Pancreas (tissue), 10 donors: ENCODE measurements at regions not wholly inside any gene's neighbourhood (a gene's known extent, or its start where the extent isn't known, plus 50 kb on each side); places are given as distances from the start of the nearest gene placed in this dataset.

ENCODE experiments used
- ATAC-seq, 4 donors: fragments of 200-7000 bp; cut with Tn5 transposase; one replicate each; pipeline versions ENCODE4 v1.8.0 to v1.9.1; 2020; ENCODE audit warnings: mild to moderate bottlenecking in 4 of 4, moderate library complexity in 4 of 4
- DNase-seq, 6 donors: peaks; one replicate each; pipeline ENCODE4 v3.0.0-alpha.2; 2020
- FAIRE-seq: peaks from 2 replicates; lab custom pipeline; 2012; peaks lifted over from hg19 to GRCh38; lab: Jason Lieb, UNC
- H3K27ac ChIP-seq, 4 donors: fragments of 200-600 bp; sonication (generic); 1 replicate in 3 of 4; 2 replicates in 1 of 4; pipeline versions ENCODE4 v1.5.0 to v1.8.0; 2020
- H3K27me3 ChIP-seq, 4 donors: fragments of 200-600 bp; one replicate each; pipeline ENCODE4 v1.8.0; 2021
- H3K36me3 ChIP-seq, 3 donors: fragments of 200-600 bp; sonication (generic) in 1 of 3; one replicate each; pipeline versions ENCODE4 v1.5.0 to v1.8.0; 2020 to 2021
- H3K4me1 ChIP-seq, 3 donors: fragments of 200-600 bp; one replicate each; pipeline ENCODE4 v1.8.0; 2021
- H3K4me3 ChIP-seq, 4 donors: fragments of 200-600 bp; sonication (generic) in 2 of 4; one replicate each; pipeline versions ENCODE4 v1.5.0 to v1.8.0; 2020 to 2021
- H3K9me3 ChIP-seq, 4 donors: fragments of 200-600 bp; one replicate each; pipeline ENCODE4 v1.8.0; 2021
- CTCF ChIP-seq, 4 donors: fragments of 200-600 bp; sonication (generic) in 3 of 4; IDR thresholded peaks; one replicate each; pipeline versions ENCODE4 v1.5.0 to v1.8.0; 2021; ENCODE audit warnings: antibody characterized with exemption in 4 of 4
- WGBS, 2 donors: extraction: QIAGEN DNeasy Blood & Tissue Kit; methylation state at CpG; one replicate each; pipeline ENCODE4 v1.1.7; 2013; 5-methylcytosine and 5-hydroxymethylcytosine counted together
- intact Hi-C, 3 donors: fragments of 100-400 bp; cut with DNase I; formaldehyde crosslinking; loops; one replicate each; pipeline versions ENCODE4 v1.11.1 to v1.14.2; 2022
- donor health status: healthy with polysubstance abuse.
- donor health status: DM: no; HTN: no; CAD: no; lungs with moderate emphysema.
- donor health status: DM: no; HTN: no; CAD: no.
- donor health status: control.
- donor health status: control.
- donor health status: Bipolar disorder and iron deficiency.
- donor health status: DM: yes; HTN: yes; CAD: no.
- donor health status: DM: no; HTN: no; CAD: no.
- donor health status: DM: no; HTN: no; CAD: no.
- donor health status: DM: yes; HTN: yes; CAD: no.

- no peak overlapping the region for H3K4me3 ChIP-seq
- ATAC-seq (no peak), FAIRE-seq (no peak), DNase-seq (no peak)
- no peaks in the 10 kb centered on the region for H3K4me1 ChIP-seq
- intact Hi-C loops, result no loop called here
- no peaks in the 10 kb centered on the region for H3K9me3 ChIP-seq
- no peak overlapping the region for H3K27ac ChIP-seq
- H3K27me3 ChIP-seq, result no peaks in the 10 kb centered on the region
- WGBS, 2 donors, result 42 to 73% methylated on average over 1 of the region's 1 CpG
- TF ChIP-seq CTCF (IDR thresholded peaks at IDR 0.05), result no peak
- H3K36me3 ChIP-seq, result no peaks in the 10 kb centered on the region
Observed at GRCh38 chr3:75110741-75111140, 496.3 kb upstream of the CNTN3 start.

GRCh38 chr3:75115695-75116094, 501.2 kb upstream of the CNTN3 start:
- no peak overlapping the region for H3K4me3 ChIP-seq
- no peaks in the 10 kb centered on the region for H3K27me3 ChIP-seq
- no peak for ATAC-seq
- 66 to 75% methylated on average over 2 of the region's 2 CpGs for WGBS, 2 donors
- H3K27ac ChIP-seq, result no peak overlapping the region
- FAIRE-seq, result no peak
- H3K36me3 ChIP-seq, result no peaks in the 10 kb centered on the region
- H3K4me1 ChIP-seq, result no peaks in the 10 kb centered on the region
- DNase-seq, result no peak
- intact Hi-C loops, result no loop called here
- no peak for TF ChIP-seq CTCF (IDR thresholded peaks at IDR 0.05)
- no peaks in the 10 kb centered on the region for H3K9me3 ChIP-seq

- Histone ChIP-seq H3K27ac (no peak overlapping the region), H3K9me3 (no peaks in the 10 kb centered on the region), H3K4me1 (no peaks in the 10 kb centered on the region), H3K4me3 (no peak overlapping the region), H3K27me3 (no peaks in the 10 kb centered on the region), H3K36me3 (no peaks in the 10 kb centered on the region)
- no peak for DNase-seq
- no peak for TF ChIP-seq CTCF (IDR thresholded peaks at IDR 0.05)
- intact Hi-C loops, result no loop called here
- ATAC-seq, result no peak
- no peak for FAIRE-seq
- 79 to 97% methylated on average over 1 of the region's 1 CpG for WGBS, 2 donors
Observed at GRCh38 chr3:75118779-75119178, 504.3 kb upstream of the CNTN3 start.

- no peak for TF ChIP-seq CTCF (IDR thresholded peaks at IDR 0.05)
Observed at GRCh38 chr3:75126556-75126955, 512.1 kb upstream of the CNTN3 start.

GRCh38 chr3:75129101-75129500, 514.6 kb upstream of the CNTN3 start:
- intact Hi-C loops, result no loop called here
- no peaks in the 10 kb centered on the region for H3K27me3 ChIP-seq
- H3K9me3 ChIP-seq, result no peaks in the 10 kb centered on the region
- no peak overlapping the region for H3K4me3 ChIP-seq
- TF ChIP-seq CTCF (IDR thresholded peaks at IDR 0.05), result no peak
- ATAC-seq (no peak), FAIRE-seq (no peak), DNase-seq (no peak)
- 28% methylated on average over 2 of the region's 2 CpGs for WGBS, 2 donors
- no peaks in the 10 kb centered on the region for H3K36me3 ChIP-seq
- H3K27ac ChIP-seq, result no peak overlapping the region
- H3K4me1 ChIP-seq, result no peaks in the 10 kb centered on the region

More at GRCh38 chr3:75126556-75126955, 512.1 kb upstream of the CNTN3 start:
- intact Hi-C loops, result no loop called here
- FAIRE-seq (no peak), ATAC-seq (no peak), DNase-seq (no peak)
- Histone ChIP-seq H3K27ac (no peak overlapping the region), H3K4me3 (no peak overlapping the region), H3K27me3 (no peaks in the 10 kb centered on the region), H3K36me3 (no peaks in the 10 kb centered on the region), H3K9me3 (no peaks in the 10 kb centered on the region), H3K4me1 (no peaks in the 10 kb centered on the region)
